ENCODE measurements at regions not wholly inside any gene's neighbourhood (a gene's known extent, or its start where the extent isn't known, plus 50 kb on each side); places are given as distances from the start of the nearest gene placed in this dataset.
"Not testable (repeated sequence)": the region's sequence is repeated elsewhere in the genome, so short reads cannot be mapped to it uniquely, and the experiment has no call there.

DNA sequence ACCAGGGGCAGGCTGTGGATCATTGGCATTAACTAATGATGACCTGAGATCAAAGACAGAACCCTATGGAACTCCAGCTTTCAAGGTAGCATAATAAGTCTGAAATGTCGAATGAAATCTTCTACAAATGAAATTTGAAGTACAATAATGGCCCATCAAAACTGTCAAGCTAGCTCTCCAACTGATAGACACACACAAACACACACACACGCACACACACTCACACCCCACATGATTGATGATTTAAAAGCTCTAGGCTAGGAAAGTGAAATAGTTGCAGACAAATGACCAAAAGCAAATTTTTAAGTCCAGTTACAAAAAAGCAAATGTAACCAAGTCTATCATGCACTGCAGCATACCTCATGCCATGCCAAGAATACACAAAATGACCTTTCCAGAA lies 655.7 kb downstream of the C4orf33 start:
- DNase-seq = no peak

GRCh38 chr4:129783596-129783995 lies 687.6 kb downstream of the C4orf33 start:
- DNase-seq = no peak

DNA sequence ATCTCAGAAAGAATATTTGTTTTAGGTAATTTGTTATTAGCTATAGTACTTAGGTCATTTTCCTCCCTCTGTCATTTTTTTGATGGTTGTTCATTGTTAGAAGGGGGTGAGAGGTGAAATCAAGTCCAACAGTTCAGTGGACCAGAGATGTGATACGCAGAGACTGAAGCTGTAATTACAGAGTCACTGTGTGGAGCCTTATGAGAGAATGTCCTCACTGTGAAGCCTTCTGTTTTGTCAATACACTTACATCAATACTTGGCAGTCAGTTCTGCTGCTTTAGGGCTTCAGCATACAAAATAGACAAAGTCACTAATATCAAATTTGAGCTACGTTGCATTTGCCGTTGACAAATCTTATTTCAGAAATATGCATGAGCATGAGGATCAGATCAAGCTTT lies 692.5 kb downstream of the C4orf33 start:
- DNase-seq = no peak

- no peak for DNase-seq
Observed at GRCh38 chr4:129804461-129804981, 708.6 kb downstream of the C4orf33 start.

DNA sequence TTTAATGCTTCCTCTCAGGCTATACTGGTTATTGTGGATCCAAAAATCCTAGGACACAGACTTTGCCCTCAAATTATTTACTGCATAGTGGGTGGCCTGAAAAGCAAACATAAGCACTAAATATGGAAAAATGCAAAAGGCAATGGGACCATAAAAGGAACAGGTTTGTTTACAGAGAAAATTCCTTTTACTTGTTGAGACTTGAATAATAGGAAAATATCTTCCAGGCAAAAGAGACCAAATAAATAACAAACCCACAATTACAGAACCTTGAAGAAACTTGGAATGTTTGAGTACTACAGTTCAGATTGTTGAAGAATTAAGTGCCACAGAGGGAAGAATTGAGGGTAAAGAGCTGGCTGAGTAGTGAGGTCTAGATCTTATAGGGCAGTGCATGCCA lies 711.0 kb downstream of the C4orf33 start:
- DNase-seq = no peak

GRCh38 chr4:129808242-129808641 lies 712.3 kb downstream of the C4orf33 start:
- DNase-seq = no peak

- no peak for DNase-seq
Observed at GRCh38 chr4:129821073-129821472, 725.1 kb downstream of the C4orf33 start.

- no peak for DNase-seq
Observed at GRCh38 chr4:129821963-129822362, 726.0 kb downstream of the C4orf33 start.

GRCh38 chr4:129822701-129823100 lies 726.7 kb downstream of the C4orf33 start:
- no peak for DNase-seq

- no peak for DNase-seq
Observed at GRCh38 chr4:129823105-129823504, 727.2 kb downstream of the C4orf33 start.

DNA sequence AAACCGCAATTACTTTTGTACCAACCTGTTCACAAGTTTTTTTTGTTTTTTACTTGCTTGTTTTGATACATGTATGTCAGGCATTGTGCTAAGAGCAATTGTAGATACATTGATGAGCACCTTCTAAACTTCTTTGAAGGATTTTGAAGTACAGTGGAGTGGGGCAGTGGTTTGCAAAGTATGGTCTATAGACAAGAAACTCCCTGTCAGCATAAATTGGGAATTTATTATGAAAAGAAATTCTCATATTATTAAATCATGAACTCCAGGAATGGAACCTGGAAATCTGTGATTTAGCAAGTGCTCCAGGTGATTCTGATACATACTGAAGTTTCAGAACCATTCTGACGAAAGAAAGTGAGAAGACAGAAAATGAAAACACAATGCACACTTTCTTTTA lies 733.4 kb downstream of the C4orf33 start:
- no peak for DNase-seq

DNA sequence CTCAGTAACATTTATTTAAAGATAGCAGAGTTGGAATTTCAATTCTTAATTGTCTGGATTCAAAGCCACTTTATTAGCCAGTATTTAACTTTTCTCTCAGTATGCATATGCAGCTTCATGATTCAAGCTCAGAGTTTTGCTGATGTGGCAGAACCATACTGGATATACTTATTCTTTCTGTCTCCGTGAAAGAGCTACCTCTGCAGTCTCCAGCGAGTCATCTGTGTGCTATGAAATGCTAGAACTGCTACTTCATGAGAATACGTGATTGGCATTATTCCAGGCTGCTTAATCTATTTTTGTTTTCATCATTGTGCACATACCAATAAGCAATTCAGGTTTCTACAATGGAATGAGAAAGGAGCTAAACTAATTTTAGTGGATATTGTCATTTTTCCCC lies 743.7 kb downstream of the C4orf33 start:
- no peak for DNase-seq

- DNase-seq = no peak
Observed at GRCh38 chr4:129842096-129842495, 746.1 kb downstream of the C4orf33 start.

DNA sequence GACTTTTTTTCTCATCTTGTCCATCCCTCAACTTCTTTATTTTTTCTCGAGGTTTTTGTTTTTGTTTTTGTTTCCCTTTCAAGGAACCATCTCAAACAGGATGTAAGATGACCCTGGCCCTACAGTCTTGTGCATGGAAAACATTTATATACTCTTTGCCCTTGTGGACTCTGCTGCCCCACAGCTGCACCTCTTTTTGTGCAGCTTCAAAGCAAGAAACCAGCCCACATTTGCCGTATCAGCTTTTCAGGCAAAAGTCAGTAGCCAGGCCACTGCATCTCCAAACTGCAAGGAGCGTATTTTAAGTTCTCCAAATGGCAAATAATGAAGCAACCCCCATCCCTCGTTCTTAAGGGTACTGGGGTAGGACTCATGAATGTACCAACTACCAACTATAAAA lies 756.5 kb downstream of the C4orf33 start:
- DNase-seq = no peak

DNA sequence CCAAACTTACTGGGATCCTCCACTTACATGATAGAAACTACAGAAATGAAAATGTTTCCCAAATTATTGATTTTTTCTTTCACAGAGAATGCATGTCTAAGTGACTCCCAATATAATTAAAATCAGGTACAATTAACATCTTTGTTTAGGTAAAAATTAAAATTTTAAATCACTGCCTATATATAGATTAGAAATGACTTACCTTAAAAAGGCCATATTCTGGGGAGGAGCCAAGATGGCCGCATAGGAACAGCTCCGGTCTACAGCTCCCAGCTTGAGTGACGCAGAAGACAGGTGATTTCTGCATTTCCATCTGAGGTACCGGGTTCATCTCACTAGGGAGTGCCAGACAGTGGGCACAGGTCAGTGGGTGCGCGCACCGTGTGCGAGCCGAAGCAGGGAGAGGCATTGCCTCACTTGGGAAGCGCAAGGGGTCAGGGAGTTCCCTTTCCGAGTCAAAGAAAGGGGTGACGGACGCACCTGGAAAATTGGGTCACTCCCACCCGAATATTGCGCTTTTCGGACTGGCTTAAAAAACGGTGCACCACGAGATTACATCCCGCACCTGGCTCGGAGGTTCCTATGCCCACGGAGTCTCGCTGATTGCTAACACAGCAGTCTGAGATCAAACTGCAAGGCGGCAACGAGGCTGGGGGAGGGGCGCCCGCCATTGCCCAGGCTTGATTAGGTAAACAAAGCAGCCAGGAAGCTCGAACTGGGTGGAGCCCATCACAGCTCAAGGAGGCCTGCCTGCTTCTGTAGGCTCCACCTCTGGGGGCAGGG lies 757.9 kb downstream of the C4orf33 start:
- not testable (repeated sequence) for DNase-seq

GRCh38 chr4:129862461-129862860 lies 766.5 kb downstream of the C4orf33 start:
- DNase-seq = no peak

- no peak for DNase-seq
Observed at GRCh38 chr4:129863206-129863605, 767.3 kb downstream of the C4orf33 start.

GRCh38 chr4:129883996-129884395 lies 788.0 kb downstream of the C4orf33 start:
- DNase-seq = no peak

- DNase-seq = no peak
Observed at GRCh38 chr4:129897111-129897510, 801.2 kb downstream of the C4orf33 start.

DNA sequence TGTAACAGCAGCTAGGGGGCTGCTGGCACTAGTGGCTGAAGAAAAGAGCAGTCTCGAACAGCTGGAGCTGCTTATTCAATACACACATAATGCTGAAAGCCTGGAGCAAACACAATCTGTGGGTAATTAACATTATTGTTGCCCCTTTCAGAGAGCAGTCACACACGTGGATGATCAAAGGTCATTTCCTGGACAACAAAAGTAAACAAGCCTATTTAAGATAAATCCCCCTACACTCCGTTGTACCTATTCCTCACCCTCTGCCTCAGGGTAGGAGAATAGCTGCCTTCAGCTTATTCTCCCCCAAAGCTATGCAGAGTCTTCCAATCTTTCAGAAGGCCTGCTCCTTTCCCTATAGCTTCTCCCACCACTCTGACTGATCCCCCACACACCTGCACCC lies 803.9 kb downstream of the C4orf33 start:
- no peak for DNase-seq

DNA sequence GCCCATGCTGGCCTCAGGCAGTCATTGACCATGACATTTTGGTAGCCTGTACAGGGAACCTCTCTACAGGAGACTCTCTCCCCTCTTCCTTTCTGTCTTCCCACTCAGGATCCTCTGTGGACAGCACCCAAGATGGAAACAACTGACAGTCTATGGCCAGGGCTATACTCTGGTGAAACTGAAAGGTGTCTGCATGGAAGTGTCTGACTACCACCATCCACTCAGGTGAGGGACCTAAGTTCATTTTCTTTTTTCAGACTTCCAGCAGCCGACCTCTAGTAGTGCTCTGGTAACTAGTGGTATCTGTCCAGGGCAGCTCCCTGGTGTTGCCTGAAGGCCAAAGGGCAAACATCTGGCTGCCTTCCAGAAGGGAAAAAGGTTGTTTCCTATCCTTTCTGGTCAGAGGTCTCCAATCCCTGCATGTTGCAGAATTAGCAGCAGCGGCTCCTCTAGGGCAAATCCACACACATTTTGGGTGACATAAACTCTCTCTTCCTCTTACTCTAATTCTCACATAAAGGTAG lies 804.5 kb downstream of the C4orf33 start:
- no peak for DNase-seq

- DNase-seq = no peak
Observed at GRCh38 chr4:129901205-129901604, 805.3 kb downstream of the C4orf33 start.

DNA sequence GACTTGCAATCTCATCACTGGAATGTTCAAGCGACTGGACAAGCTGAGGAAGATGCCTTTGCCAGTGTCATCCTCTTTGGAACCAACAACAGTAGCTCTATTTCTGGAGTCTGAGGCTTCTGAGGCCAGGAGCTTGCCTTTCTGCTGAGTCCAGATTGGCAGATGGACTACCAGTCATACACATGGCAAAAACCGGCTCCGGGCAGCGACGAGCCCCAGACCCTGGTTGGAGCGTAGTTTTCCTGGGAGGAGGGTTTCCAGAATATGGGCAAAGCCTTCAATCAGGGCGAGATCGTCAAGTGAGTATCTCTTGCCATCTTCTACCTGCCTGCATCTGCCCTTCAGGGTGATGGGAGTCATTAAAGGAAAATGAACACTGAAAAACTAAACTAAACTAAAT lies 807.9 kb downstream of the C4orf33 start:
- DNase-seq = no peak

GRCh38 chr4:129905256-129905655 lies 809.3 kb downstream of the C4orf33 start:
- no peak for DNase-seq

GRCh38 chr4:129908117-129908516 lies 812.2 kb downstream of the C4orf33 start:
- DNase-seq = no peak
